HG03025 (cell line): ENCODE measurements at regions not wholly inside any gene's neighbourhood (a gene's known extent, or its start where the extent isn't known, plus 50 kb on each side); places are given as distances from the start of the nearest gene placed in this dataset.

Experiments
- ATAC-seq: cut with Tn5 transposase; IDR thresholded peaks from one replicate; pipeline ENCODE4 v1.9.1; 2021; ENCODE audit warnings: mild to moderate bottlenecking, moderate library complexity; ENCODE audit not compliant: unreplicated experiment, low FRiP score

- no peak for ATAC-seq
Measured at GRCh38 chr11:18878211-18878610, 61.0 kb downstream of the MRGPRX1 start.

- ATAC-seq, result no peak
Measured at GRCh38 chr11:18865951-18866350, 73.3 kb downstream of the MRGPRX1 start.

- no peak for ATAC-seq
Measured at GRCh38 chr11:18865261-18865660, 73.7 kb upstream of the PTPN5 start.

DNA sequence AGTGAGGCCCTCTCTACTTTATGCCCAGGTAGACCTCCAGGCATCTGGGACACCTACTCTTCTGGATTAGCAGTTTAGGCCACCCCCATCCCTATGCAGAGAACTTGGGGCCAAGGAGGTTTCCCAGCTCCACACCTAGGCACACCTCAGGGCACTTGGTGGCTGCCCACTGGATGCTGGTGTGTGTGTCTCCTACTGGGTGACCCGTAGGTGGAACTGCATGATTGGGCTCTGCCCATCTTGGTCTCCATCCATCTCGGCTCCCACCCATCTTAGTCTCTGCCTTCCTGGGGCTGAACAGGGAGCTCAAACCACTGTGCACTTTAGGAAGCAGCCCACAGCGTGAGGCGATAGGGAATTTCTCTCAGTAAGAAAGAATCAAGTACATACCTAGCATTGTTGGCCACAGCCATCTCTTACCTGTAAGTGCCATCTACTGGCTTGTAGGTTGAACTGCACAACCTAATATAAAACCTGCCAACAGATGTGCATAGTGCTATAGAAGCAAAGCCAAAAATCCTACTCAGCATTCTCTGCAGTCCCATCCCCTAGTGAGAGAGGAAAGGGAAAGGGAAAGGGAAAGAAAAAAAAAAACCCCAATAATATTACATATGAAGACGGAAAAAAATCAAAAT lies 61.6 kb upstream of the PTPN5 start:
- ATAC-seq, result peak; percentile 74

GRCh38 chr11:18849406-18849805 lies 57.8 kb upstream of the PTPN5 start:
- no peak for ATAC-seq

DNA sequence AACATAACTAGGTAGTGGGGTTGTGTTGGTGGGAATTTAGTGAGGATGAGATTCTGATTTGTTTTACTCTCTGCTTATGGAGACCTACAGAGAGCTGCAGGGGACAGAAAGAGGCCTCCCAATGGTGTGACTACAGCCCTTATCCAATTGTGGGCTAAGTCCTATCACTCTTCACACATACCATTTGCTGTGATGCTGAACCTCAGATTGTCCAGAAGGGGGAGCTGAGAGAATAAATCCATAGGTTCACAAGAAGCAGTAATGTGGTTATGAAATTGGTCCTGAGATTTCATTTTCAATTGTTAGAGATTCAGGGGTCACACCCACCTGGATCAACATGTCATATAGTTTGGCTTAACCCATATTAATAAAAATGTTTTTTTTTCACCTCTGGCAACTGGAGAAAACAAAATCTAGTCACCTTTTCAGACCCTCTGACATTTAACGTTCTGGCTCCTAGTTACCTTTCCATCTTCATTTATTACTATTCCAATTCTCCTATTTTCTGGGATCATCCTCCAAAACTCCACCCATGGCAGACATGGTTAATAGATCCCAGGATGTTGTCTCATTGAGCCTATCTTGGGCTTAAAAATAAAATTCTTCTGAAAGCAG lies 53.3 kb upstream of the PTPN5 start:
- no peak for ATAC-seq
